Spleen (tissue), 11 donors: ENCODE measurements at regions not wholly inside any gene's neighbourhood (a gene's known extent, or its start where the extent isn't known, plus 50 kb on each side); places are given as distances from the start of the nearest gene placed in this dataset.

Experiments used
- DNase-seq: peaks from one replicate; pipeline ENCODE4 v3.0.0-alpha.2; 2020
- H3K27ac ChIP-seq, 8 donors: fragments of 200-600 bp; sonication (generic) in 7 of 8; 1 replicate in 4 of 8; 2 replicates in 4 of 8; pipeline versions ENCODE4 v1.5.0 to v1.8.0; 2016 to 2021; ENCODE audit warnings: inconsistent platforms in 4 of 8, mild to moderate bottlenecking in 4 of 8, moderate library complexity in 1 of 8
- H3K27me3 ChIP-seq, 7 donors: fragments of 200-600 bp; sonication (generic) in 6 of 7; replicated peaks in 1 of 7; 1 replicate in 4 of 7; 2 replicates in 3 of 7; pipeline versions ENCODE4 v1.5.0 to v1.8.0; 2016 to 2021; ENCODE audit warnings: inconsistent platforms in 3 of 7, mild to moderate bottlenecking in 1 of 7
- H3K36me3 ChIP-seq, 6 donors: fragments of 200-600 bp; sonication (generic) in 5 of 6; 1 replicate in 4 of 6; 2 replicates in 2 of 6; pipeline versions ENCODE4 v1.5.0 to v1.8.0; 2016 to 2021; ENCODE audit warnings: inconsistent platforms in 2 of 6
- H3K4me1 ChIP-seq, 6 donors: fragments of 200-600 bp; sonication (generic) in 5 of 6; 1 replicate in 3 of 6; 2 replicates in 3 of 6; pipeline versions ENCODE4 v1.5.0 to v1.8.0; 2016 to 2021; ENCODE audit warnings: inconsistent platforms in 3 of 6
- H3K4me3 ChIP-seq, 8 donors: fragments of 200-600 bp; sonication (generic) in 7 of 8; 1 replicate in 4 of 8; 2 replicates in 4 of 8; pipeline versions ENCODE4 v1.5.0 to v1.8.0; 2016 to 2021; ENCODE audit warnings: inconsistent platforms in 4 of 8, mild to moderate bottlenecking in 4 of 8, moderate library complexity in 2 of 8
- H3K9me3 ChIP-seq, 8 donors: fragments of 200-600 bp; sonication (generic) in 7 of 8; 1 replicate in 4 of 8; 2 replicates in 4 of 8; pipeline versions ENCODE4 v1.5.0 to v1.8.0; 2016 to 2021; ENCODE audit warnings: inconsistent platforms in 4 of 8
- CTCF ChIP-seq, 11 experiments: fragments of 200-600 bp in 7 of 11; fragments of 450-650 bp in 4 of 11; sonication (generic) in 4 of 11; IDR thresholded peaks in 8 of 11; conservative IDR thresholded peaks in 3 of 11; 1 replicate in 7 of 11; 2 replicates in 4 of 11; pipeline versions ENCODE4 v1.4.0 to v1.8.0; 2016 to 2021; ENCODE audit warnings: antibody characterized with exemption in 11 of 11, inconsistent platforms in 4 of 11, mild to moderate bottlenecking in 1 of 11
- POLR2A ChIP-seq, 3 donors: fragments of 450-650 bp; IDR thresholded peaks; one replicate each; pipeline ENCODE4 v1.5.1; 2017; ENCODE audit warnings: antibody characterized with exemption in 3 of 3, mild to moderate bottlenecking in 1 of 3
- POLR2AphosphoS5 ChIP-seq, 3 donors: sonication (generic); formaldehyde crosslinking; IDR thresholded peaks; one replicate each; pipeline ENCODE4 v1.5.1; 2017; ENCODE audit warnings: antibody characterized with exemption in 3 of 3
- WGBS, 5 donors: extraction: QIAGEN DNeasy Blood & Tissue Kit in 3 of 5; methylation state at CpG; one replicate each; pipeline versions ENCODE4 v1.1.5 to v1.1.7; 2013 to 2018; 5-methylcytosine and 5-hydroxymethylcytosine counted together
- intact Hi-C: fragments of 100-400 bp; cut with DNase I; formaldehyde crosslinking; loops from one replicate; pipeline ENCODE4 v1.15.0; 2023; ENCODE audit warnings: low total_unique reads
- donor health status: healthy with polysubstance abuse.
- donor health status: DM: no; HTN: no; CAD: no; lungs with moderate emphysema.
- donor health status: DM: no; HTN: no; CAD: no.
- donor health status: Bipolar disorder and iron deficiency.
- donor health status: healthy.
- donor health status: DM: no; HTN: no; CAD: no.
- donor health status: DM: yes; HTN: yes; CAD: no.

GRCh38 chr12:71233083-71233482, 75.3 kb upstream of the TSPAN8 start:
- intact Hi-C loops: no loop called here
- no peak for DNase-seq
- Histone ChIP-seq H3K27ac (no peak overlapping the region), H3K4me3 (no peak overlapping the region), H3K27me3 (no peaks in the 10 kb centered on the region), H3K4me1 (no peaks in the 10 kb centered on the region), H3K9me3 (peaks cover 0 to 6% (median 0%) of the 10 kb centered on the region in 8 donors), H3K36me3 (no peaks in the 10 kb centered on the region)
- 73 to 89% (median 81%) methylated on average over 2 of the region's 2 CpGs for WGBS, 5 donors
- TF ChIP-seq POLR2A (IDR thresholded peaks at IDR 0.05): no peak
- no peak for TF ChIP-seq CTCF (IDR thresholded peaks at IDR 0.05 in 8 of 11, conservative IDR thresholded peaks at IDR 0.05 in 3 of 11)
- TF ChIP-seq POLR2AphosphoS5 (IDR thresholded peaks at IDR 0.05): no peak

- Histone ChIP-seq H3K9me3 (peaks cover 0 to 10% (median 0%) of the 10 kb centered on the region in 8 donors), H3K27me3 (no peaks in the 10 kb centered on the region), H3K4me3 (no peak overlapping the region), H3K4me1 (no peaks in the 10 kb centered on the region), H3K36me3 (no peaks in the 10 kb centered on the region), H3K27ac (no peak overlapping the region)
- DNase-seq: no peak
- intact Hi-C loops: no loop called here
- TF ChIP-seq POLR2AphosphoS5 (IDR thresholded peaks at IDR 0.05) (no peak), POLR2A (IDR thresholded peaks at IDR 0.05) (no peak), CTCF (IDR thresholded peaks at IDR 0.05 in 8 of 11, conservative IDR thresholded peaks at IDR 0.05 in 3 of 11) (no peak)
Measured at GRCh38 chr12:71230542-71230941, 72.7 kb upstream of the TSPAN8 start.

DNA sequence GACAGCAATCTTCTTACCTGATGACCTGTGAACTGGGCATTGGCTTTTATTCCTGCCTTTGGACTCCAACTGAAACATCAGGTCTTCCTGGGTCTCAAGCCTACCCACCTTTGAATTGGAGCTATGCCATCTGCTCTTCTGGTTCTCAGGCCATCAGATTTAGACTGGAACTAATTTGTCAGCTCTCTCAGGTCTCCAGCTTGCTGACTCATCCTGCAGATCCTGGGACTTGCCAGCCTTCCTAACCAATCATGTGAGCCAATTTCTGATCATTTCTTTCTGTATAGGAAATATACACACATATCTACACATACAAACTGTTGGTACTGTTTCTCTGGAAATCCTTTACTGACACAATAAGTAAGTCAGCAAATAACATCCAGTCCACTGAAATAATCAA, 65.3 kb upstream of the TSPAN8 start:
- no peak overlapping the region for H3K4me3 ChIP-seq
- TF ChIP-seq POLR2A (IDR thresholded peaks at IDR 0.05) (no peak), CTCF (IDR thresholded peaks at IDR 0.05 in 8 of 11, conservative IDR thresholded peaks at IDR 0.05 in 3 of 11) (no peak), POLR2AphosphoS5 (IDR thresholded peaks at IDR 0.05) (no peak)
- no peaks in the 10 kb centered on the region for H3K27me3 ChIP-seq
- DNase-seq: no peak
- H3K9me3 ChIP-seq: peaks cover 0 to 4% (median 0%) of the 10 kb centered on the region in 8 donors
- H3K4me1 ChIP-seq: no peaks in the 10 kb centered on the region
- no peak overlapping the region for H3K27ac ChIP-seq
- intact Hi-C loops: no loop called here
- no peaks in the 10 kb centered on the region for H3K36me3 ChIP-seq

DNA sequence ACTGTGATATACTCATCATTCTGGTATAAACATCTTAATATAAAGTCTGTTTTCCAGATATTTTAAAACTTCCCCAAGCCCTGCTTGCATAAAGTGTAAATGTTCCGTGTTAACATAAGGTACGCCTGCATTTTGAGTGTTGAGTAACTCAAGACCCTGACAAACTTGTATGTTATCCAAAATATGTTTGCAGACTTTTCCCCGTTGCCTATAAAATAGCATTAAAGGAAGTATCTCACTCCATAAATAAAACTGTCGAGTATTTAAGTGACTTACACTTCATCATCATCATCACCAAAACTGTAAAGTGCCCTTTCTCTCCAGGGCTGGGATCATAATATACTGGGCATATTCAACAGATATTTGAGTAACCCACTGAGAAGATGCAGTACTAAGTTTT, 64.6 kb upstream of the TSPAN8 start:
- H3K36me3 ChIP-seq: no peaks in the 10 kb centered on the region
- no peak overlapping the region for H3K4me3 ChIP-seq
- no peak for DNase-seq
- H3K27ac ChIP-seq: no peak overlapping the region
- intact Hi-C loops: no loop called here
- TF ChIP-seq POLR2AphosphoS5 (IDR thresholded peaks at IDR 0.05) (no peak), CTCF (IDR thresholded peaks at IDR 0.05 in 8 of 11, conservative IDR thresholded peaks at IDR 0.05 in 3 of 11) (no peak), POLR2A (IDR thresholded peaks at IDR 0.05) (no peak)
- H3K9me3 ChIP-seq: peaks cover 0 to 4% (median 0%) of the 10 kb centered on the region in 8 donors
- no peaks in the 10 kb centered on the region for H3K27me3 ChIP-seq
- whole genome bisulfite sequencing, 5 donors: 88 to 95% (median 91%) methylated on average over 4 of the region's 4 CpGs
- no peaks in the 10 kb centered on the region for H3K4me1 ChIP-seq
